HCT116 (cell line): ENCODE measurements at regions not wholly inside any gene's neighbourhood (a gene's known extent, or its start where the extent isn't known, plus 50 kb on each side); places are given as distances from the start of the nearest gene placed in this dataset.

ENCODE experiments used
- ATAC-seq: fragments of 200-7000 bp; cut with Tn5 transposase; 2 replicates; pipeline ENCODE4 v1.9.1; 2020; ENCODE audit warnings: mild to moderate bottlenecking, moderate library complexity
- BruUV-seq: library from RNA; stranded (reverse); fragments of 400-500 nt; replicated peaks from 2 replicates; lab custom pipeline; 2021; lab: Mats Ljungman, UMichigan
- CTCF ChIA-PET: fragments of 300-600 bp; sonication (Branson Sonifier 250); formaldehyde crosslinking; loops from one replicate; lab custom pipeline; 2021; ENCODE audit warnings: antibody characterized with exemption; lab: Charles Lee
- POLR2A ChIA-PET: fragments of 300-600, 350-600 bp; sonication (Branson Sonifier 250); formaldehyde crosslinking; loops from one replicate; lab custom pipeline; 2021; ENCODE audit warnings: antibody characterized with exemption; lab: Charles Lee
- RAD21 ChIA-PET, 2 experiments: fragments of 300-600 bp; sonication (Branson Sonifier 250); formaldehyde crosslinking; loops; one replicate each; lab custom pipeline; 2023; ENCODE audit warnings: low total read pairs in 2 of 2; ENCODE audit not compliant: uncharacterized antibody in 2 of 2, unreplicated experiment in 2 of 2, low non-redundant PET in 1 of 2; lab: Charles Lee
- DNase-seq: peaks from one replicate; pipeline ENCODE4 v3.0.0-alpha.2; 2010; ENCODE audit warnings: low read depth, low spot score
- H2AFZ ChIP-seq: fragments of 200-600 bp; shearing (Covaris generic), sonication (generic); 2 replicates; pipeline ENCODE4 v1.6.1; 2017; ENCODE audit warnings: low read depth, mixed run types, mixed read lengths, antibody characterized with exemption, low read length; ENCODE audit not compliant: poor library complexity, severe bottlenecking
- H3K27ac ChIP-seq: 2 replicates; pipeline ENCODE4 v1.5.1; 2012; ENCODE audit warnings: low read depth, low read length
- H3K27me3 ChIP-seq: fragments of 200-600 bp; sonication (generic); 2 replicates; pipeline ENCODE4 v1.6.1; 2016; ENCODE audit warnings: mixed run types, low read length, mixed read lengths; ENCODE audit not compliant: insufficient read depth
- H3K36me3 ChIP-seq, 2 experiments: fragments of 200-500 bp in 1 of 2; fragments of 200-600 bp in 1 of 2; sonication (Bioruptor generic) in 1 of 2; sonication (generic) in 1 of 2; 2 replicates each; pipeline versions ENCODE4 v1.5.1 to v1.6.1; 2014 to 2016; ENCODE audit warnings: low read length in 2 of 2, inconsistent platforms in 1 of 2, mixed read lengths in 1 of 2, mixed run types in 1 of 2; ENCODE audit not compliant: insufficient read depth in 2 of 2, control insufficient read depth in 1 of 2
- H3K4me1 ChIP-seq, 2 experiments: fragments of 200-600 bp in 1 of 2; sonication (generic) in 1 of 2; 2 replicates each; pipeline versions ENCODE4 v1.5.1 to v1.6.1; 2012 to 2017; ENCODE audit warnings: low read length in 2 of 2, inconsistent platforms in 1 of 2, mild to moderate bottlenecking in 1 of 2, mixed read lengths in 1 of 2, mixed run types in 1 of 2, moderate library complexity in 1 of 2; ENCODE audit not compliant: insufficient read depth in 2 of 2, control insufficient read depth in 1 of 2
- H3K4me2 ChIP-seq: fragments of 200-600 bp; sonication (generic); 2 replicates; pipeline ENCODE4 v1.6.1; 2017; ENCODE audit warnings: mixed run types, low read length, mixed read lengths
- H3K4me3 ChIP-seq, 2 experiments: fragments of 200-600 bp in 1 of 2; sonication (generic) in 1 of 2; replicated peaks in 1 of 2; 2 replicates each; pipeline ENCODE4 v1.5.1; 2011 to 2016; ENCODE audit warnings: low read length in 2 of 2, control low read depth in 1 of 2, low read depth in 1 of 2, mild to moderate bottlenecking in 1 of 2, mixed read lengths in 1 of 2, mixed run types in 1 of 2
- H3K79me2 ChIP-seq: fragments of 200-600 bp; sonication (generic); 2 replicates; pipeline ENCODE4 v1.6.1; 2017; ENCODE audit warnings: mild to moderate bottlenecking, mixed run types, low read length, moderate library complexity, mixed read lengths; ENCODE audit not compliant: insufficient read depth
- H3K9ac ChIP-seq: fragments of 200-600 bp; sonication (generic); 2 replicates; pipeline ENCODE4 v1.6.1; 2016; ENCODE audit warnings: low read length, mixed read lengths
- H3K9me2 ChIP-seq: fragments of 200-600 bp; sonication (generic), shearing (Covaris generic); 2 replicates; pipeline ENCODE4 v1.6.1; 2017; ENCODE audit warnings: mixed run types, mild to moderate bottlenecking, moderate library complexity; ENCODE audit not compliant: insufficient read depth
- H3K9me3 ChIP-seq, 2 experiments: fragments of 200-500 bp in 1 of 2; fragments of 200-600 bp in 1 of 2; sonication (Bioruptor generic) in 1 of 2; sonication (generic) in 1 of 2; 2 replicates each; pipeline ENCODE4 v1.6.1; 2014 to 2017; ENCODE audit warnings: low read length in 2 of 2, mixed read lengths in 2 of 2, inconsistent platforms in 1 of 2, low read depth in 1 of 2, mild to moderate bottlenecking in 1 of 2, mixed run types in 1 of 2, moderate library complexity in 1 of 2; ENCODE audit not compliant: control insufficient read depth in 1 of 2, insufficient read depth in 1 of 2
- H4K20me1 ChIP-seq: fragments of 200-600 bp; sonication (generic), shearing (Covaris generic); 2 replicates; pipeline ENCODE4 v1.6.1; 2017; ENCODE audit warnings: mixed run types, mild to moderate bottlenecking, moderate library complexity; ENCODE audit not compliant: insufficient read depth
- CBX3 ChIP-seq: IDR thresholded peaks from 2 replicates; pipeline ENCODE4 v1.6.1; 2012; ENCODE audit warnings: low read depth
- CEBPB ChIP-seq: IDR thresholded peaks from 2 replicates; pipeline ENCODE4 v1.6.1; 2012; ENCODE audit warnings: low read depth
- ELF1 ChIP-seq: IDR thresholded peaks from 2 replicates; pipeline ENCODE4 v1.6.1; 2012; ENCODE audit warnings: low read depth, borderline replicate concordance
- FOSL1 ChIP-seq: IDR thresholded peaks from 2 replicates; pipeline ENCODE4 v1.6.1; 2012; ENCODE audit warnings: low read depth
- POLR2AphosphoS5 ChIP-seq: IDR thresholded peaks from 2 replicates; pipeline ENCODE4 v1.6.1; 2011; ENCODE audit warnings: mild to moderate bottlenecking, low read depth, low read length, moderate library complexity
- RAD21 ChIP-seq: IDR thresholded peaks from 2 replicates; pipeline ENCODE4 v1.6.1; 2012; ENCODE audit warnings: low read depth, mild to moderate bottlenecking
- SP1 ChIP-seq: IDR thresholded peaks from 2 replicates; pipeline ENCODE4 v1.6.1; 2012; ENCODE audit warnings: low read depth
- TCF7L2 ChIP-seq: IDR thresholded peaks from 2 replicates; pipeline ENCODE4 v1.7.0; 2011; ENCODE audit warnings: borderline replicate concordance, inconsistent platforms; ENCODE audit not compliant: insufficient read depth, insufficient read length; ENCODE audit errors: extremely low read depth
- YY1 ChIP-seq: IDR thresholded peaks from 2 replicates; pipeline ENCODE4 v1.6.1; 2011; ENCODE audit warnings: low read length, low read depth, moderate library complexity, mild to moderate bottlenecking; ENCODE audit not compliant: insufficient replicate concordance; ENCODE audit errors: extremely low read depth
- ZNF274 ChIP-seq: fragments of 200-500 bp; sonication (Bioruptor generic); IDR thresholded peaks from 2 replicates; pipeline ENCODE4 v1.6.1; 2014; ENCODE audit warnings: mild to moderate bottlenecking, low read depth, low read length, inconsistent platforms
- intact Hi-C: fragments of 100-400 bp; cut with micrococcal nuclease; formaldehyde crosslinking; loops from 2 replicates; pipeline ENCODE4 v1.10.0; 2022

DNA sequence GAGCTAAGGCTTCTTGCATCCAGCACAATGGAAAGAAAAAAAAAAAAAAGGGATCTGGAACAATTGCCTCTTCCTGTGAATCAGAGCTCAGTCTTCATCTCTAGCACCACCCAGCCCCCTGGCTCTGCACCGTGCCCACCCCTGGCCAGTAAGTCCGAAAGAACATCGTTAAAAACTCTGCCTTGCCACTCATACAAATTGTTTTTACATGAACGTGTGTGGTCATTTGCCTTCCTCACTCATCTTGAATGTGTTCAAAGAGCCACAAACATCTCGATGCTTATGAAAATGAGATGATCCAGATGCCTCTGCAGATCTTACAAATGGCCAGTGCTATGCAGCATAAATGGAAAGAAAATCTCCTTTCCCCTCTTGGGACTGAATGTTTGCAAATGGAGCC is 400.0 kb upstream of the PPP2R3A start:
- TF ChIP-seq CBX3 (no peak), RAD21 (no peak), TCF7L2 (no peak), ZNF274 (no peak), FOSL1 (no peak), CEBPB (no peak)
- TF ChIP-seq, all 23 proteins: peak for 0
- H3K4me3 ChIP-seq = no peak overlapping the region
- H3K9me2 ChIP-seq = no peaks in the 10 kb centered on the region
- BruUV-seq = no TSS peak
- no peaks in the 10 kb centered on the region for H4K20me1 ChIP-seq
- DNase-seq = no peak
- H3K36me3 ChIP-seq = no peaks in the 10 kb centered on the region
- POLR2A ChIA-PET = no interaction called here
- no peaks in the 10 kb centered on the region for H3K4me1 ChIP-seq
- no peak overlapping the region for H3K9ac ChIP-seq
- intact Hi-C loops = no loop called here
- CTCF ChIA-PET = no interaction called here
- H3K27ac ChIP-seq = no peak overlapping the region
- RAD21 ChIA-PET = no interaction called here
- H2AFZ ChIP-seq = no peak overlapping the region
- peaks cover 36% of the 10 kb centered on the region; the same call in 1 of the 2 replicates for H3K27me3 ChIP-seq
- H3K9me3 ChIP-seq = no peaks in the 10 kb centered on the region
- ATAC-seq = no peak
- H3K4me2 ChIP-seq = no peak overlapping the region
- H3K79me2 ChIP-seq = no peaks in the 10 kb centered on the region

- Histone ChIP-seq H3K4me1 (no peaks in the 10 kb centered on the region), H3K4me3 (no peak overlapping the region), H2AFZ (no peak overlapping the region), H3K27ac (no peak overlapping the region), H4K20me1 (no peaks in the 10 kb centered on the region), H3K79me2 (no peaks in the 10 kb centered on the region), H3K9me2 (no peaks in the 10 kb centered on the region), H3K9me3 (no peaks in the 10 kb centered on the region), H3K36me3 (no peaks in the 10 kb centered on the region), H3K9ac (no peak overlapping the region), H3K27me3 (peaks cover 40% of the 10 kb centered on the region; the same call in 1 of the 2 replicates), H3K4me2 (no peak overlapping the region)
- ATAC-seq (no peak), DNase-seq (no peak)
- no TSS peak for BruUV-seq
- ChIA-PET POLR2A (no interaction called here), CTCF (no interaction called here), RAD21 (no interaction called here)
- intact Hi-C loops = no loop called here
- TF ChIP-seq ELF1 = no peak
- no peak for TF ChIP-seq POLR2AphosphoS5
- no peak for TF ChIP-seq SP1
- TF ChIP-seq YY1 = no peak
- no peak for TF ChIP-seq FOSL1
Observed at GRCh38 chr3:135567223-135567622, 398.3 kb upstream of the PPP2R3A start.
